GM12873 (cell line): ENCODE measurements at regions not wholly inside any gene's neighbourhood (a gene's known extent, or its start where the extent isn't known, plus 50 kb on each side); places are given as distances from the start of the nearest gene placed in this dataset.

Experiments used
- TF ChIP-seq, protein P1 (sequence below): IDR thresholded peaks from 2 replicates; pipeline ENCODE4 v1.5.1; 2012; ENCODE audit warnings: low read depth, mild to moderate bottlenecking, moderate library complexity, low read length, control low read depth; ENCODE audit not compliant: insufficient read depth; ENCODE audit errors: missing control alignments

DNA sequence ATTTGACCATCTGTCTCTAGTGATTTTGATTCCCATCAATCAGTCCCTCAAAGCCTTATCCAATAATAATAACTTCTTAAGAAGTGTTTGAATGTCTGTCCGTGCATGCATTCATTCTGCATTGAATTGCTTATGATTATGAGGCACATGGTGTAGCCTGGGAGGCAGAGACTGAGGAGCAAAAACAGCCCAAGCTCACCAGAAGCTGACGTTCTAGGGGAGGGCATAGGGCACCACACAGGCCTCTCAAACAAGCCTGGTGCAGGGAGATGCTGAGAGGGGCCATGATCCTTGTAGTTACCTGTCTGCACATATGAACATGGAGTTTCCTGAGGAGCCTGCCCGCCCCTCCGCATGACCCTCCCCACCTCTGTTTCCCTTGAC is 89.2 kb upstream of the POMGNT2 start:
- TF ChIP-seq, protein P1, sequence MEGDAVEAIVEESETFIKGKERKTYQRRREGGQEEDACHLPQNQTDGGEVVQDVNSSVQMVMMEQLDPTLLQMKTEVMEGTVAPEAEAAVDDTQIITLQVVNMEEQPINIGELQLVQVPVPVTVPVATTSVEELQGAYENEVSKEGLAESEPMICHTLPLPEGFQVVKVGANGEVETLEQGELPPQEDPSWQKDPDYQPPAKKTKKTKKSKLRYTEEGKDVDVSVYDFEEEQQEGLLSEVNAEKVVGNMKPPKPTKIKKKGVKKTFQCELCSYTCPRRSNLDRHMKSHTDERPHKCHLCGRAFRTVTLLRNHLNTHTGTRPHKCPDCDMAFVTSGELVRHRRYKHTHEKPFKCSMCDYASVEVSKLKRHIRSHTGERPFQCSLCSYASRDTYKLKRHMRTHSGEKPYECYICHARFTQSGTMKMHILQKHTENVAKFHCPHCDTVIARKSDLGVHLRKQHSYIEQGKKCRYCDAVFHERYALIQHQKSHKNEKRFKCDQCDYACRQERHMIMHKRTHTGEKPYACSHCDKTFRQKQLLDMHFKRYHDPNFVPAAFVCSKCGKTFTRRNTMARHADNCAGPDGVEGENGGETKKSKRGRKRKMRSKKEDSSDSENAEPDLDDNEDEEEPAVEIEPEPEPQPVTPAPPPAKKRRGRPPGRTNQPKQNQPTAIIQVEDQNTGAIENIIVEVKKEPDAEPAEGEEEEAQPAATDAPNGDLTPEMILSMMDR = no peak

DNA sequence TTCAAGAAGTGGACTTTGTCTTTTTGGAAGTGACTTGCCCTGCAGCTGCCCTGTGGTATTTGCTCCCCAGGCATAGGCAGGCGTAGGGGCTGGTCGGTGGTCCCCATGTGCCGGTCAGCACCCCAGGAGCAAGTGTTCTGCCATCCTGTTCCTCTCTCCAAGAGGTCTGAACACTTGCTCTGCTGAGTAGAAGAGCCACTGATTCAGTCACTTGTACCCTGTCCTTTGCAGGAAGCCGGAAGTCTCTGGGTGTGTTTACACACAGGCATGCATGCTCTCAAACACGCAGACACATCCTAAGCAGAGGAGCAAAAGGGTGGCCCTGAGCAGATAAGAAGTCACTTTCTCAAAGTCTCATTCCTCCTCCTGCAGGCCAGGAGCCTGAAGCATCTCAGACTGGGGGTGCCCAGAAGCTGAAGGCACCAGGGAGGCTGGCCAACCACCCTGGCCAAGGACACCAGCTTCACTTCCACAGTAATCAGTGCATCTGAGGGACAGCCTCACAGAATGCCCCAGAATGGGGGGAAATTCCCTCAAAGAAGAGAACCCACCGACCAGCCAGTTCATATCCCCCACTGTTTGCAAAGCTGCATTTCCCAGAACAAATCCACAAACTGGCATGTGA is 88.7 kb upstream of the POMGNT2 start:
- TF ChIP-seq, protein P1 = no peak

DNA sequence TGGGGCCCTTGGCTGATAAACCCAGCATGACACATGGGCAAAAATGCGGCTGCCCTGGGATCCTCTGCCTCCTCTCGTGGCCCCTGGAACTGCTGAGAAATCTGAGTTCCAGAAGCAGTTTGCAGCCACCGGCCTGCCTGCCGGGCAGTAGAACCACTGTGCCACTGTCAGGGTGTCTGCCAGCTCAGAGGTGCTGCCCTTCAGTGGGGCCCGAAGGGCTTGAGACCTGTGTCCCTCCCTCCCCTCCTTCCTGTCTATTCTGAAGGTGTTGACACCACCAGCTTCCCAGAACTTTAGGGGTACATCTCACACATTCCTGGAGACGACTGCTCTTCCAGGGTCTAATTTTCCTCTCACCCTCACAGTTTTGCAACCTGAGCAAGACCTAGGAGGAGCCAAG is 88.2 kb upstream of the POMGNT2 start:
- TF ChIP-seq, protein P1 = no peak

DNA sequence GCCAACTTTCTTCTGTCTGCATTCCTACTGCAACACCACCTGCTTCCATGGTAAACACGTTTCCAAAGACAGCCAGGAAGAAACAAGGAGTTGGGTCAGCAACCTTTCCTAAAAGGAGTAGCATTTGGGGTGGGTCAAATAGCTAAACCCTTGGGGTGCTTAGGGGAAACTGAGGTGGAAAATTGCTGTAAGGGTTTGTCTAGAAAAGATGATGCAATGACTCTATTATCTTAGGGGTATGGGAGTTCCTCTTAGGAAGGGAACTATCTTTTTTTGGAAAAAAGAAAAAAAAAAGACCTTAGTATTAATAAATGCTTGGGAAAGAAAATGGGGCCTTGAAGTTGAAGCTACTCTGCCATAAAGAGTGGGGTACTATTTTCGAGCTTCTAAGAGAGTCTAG is 86.1 kb upstream of the POMGNT2 start:
- TF ChIP-seq, protein P1 = no peak

DNA sequence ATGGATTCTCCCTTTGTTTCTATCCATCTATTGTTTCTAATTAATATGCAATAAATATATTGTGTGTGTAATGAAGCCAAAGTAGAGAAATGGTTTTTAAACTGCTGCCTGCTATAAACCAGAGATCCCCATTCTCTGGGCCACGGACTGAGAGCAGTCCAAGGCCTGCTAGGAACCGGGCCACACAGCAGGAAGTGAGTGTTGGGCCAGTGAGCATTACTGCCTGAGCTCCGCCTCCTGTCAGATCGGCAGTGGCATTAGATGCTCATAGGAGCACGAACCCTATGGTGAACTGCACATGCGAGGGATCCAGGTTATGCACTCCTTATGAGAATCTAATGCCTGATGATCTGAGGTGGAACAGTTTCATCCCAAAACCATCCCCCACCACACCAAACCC is 85.2 kb upstream of the POMGNT2 start:
- TF ChIP-seq, protein P1 = no peak

DNA sequence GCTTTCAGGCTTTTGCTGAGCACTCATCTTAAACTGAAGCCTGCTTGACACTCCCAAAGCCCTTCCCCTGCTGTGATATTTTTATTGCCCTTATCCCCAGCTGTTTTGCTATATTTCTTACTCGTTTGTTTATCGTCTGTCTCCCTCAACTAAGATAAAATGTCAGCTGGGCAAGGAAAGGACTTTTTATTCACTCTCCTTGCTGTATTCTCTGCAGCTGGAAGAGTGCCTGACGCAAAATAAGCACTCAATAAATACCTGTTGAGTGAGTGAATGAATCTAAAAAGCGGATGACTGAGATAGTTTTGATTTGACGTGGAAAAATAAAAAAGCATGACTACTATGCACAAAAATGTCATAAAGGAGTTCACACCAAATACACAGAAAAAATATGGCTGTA is 84.8 kb upstream of the POMGNT2 start:
- TF ChIP-seq, protein P1 = no peak

DNA sequence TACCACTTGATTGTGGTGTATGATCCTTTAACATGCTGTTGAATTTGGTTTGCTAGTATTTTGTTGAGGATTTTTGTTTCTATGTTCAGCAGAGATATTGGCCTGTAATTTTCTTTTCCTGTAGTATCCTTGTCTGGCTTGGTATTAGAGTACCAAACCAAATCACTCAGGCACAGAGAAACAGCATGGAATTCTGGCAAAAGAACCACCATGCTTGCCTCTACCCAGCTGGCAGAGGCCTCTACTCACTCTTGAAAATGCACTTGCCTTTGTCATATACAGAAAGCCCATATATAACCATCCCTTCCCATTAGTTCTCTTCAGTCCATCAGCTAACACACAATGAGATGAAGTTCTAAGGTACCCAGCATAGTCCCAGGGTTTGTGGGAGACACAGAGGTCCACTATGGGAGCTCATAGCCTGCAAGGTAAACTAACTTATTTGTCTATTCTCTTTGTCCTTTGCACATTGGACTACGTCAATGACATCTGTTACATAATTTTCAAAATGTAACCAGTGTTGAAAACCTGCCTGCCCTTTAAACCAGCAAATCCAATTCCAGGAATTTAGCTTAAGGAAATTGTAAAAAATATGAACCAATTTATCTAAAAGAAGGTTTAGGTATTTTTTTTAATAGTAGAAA is 82.1 kb upstream of the POMGNT2 start:
- TF ChIP-seq, protein P1 = no peak
